Dermis blood vessel endothelial cell (primary cell): ENCODE measurements at regions not wholly inside any gene's neighbourhood (a gene's known extent, or its start where the extent isn't known, plus 50 kb on each side); places are given as distances from the start of the nearest gene placed in this dataset.

Experiments
- DNase-seq: peaks from one replicate; pipeline ENCODE4 v3.0.0; 2010

GRCh38 chr2:45301307-45302277 lies 292.3 kb upstream of the SIX2 start:
- DNase-seq, result peak; percentile 92

DNA sequence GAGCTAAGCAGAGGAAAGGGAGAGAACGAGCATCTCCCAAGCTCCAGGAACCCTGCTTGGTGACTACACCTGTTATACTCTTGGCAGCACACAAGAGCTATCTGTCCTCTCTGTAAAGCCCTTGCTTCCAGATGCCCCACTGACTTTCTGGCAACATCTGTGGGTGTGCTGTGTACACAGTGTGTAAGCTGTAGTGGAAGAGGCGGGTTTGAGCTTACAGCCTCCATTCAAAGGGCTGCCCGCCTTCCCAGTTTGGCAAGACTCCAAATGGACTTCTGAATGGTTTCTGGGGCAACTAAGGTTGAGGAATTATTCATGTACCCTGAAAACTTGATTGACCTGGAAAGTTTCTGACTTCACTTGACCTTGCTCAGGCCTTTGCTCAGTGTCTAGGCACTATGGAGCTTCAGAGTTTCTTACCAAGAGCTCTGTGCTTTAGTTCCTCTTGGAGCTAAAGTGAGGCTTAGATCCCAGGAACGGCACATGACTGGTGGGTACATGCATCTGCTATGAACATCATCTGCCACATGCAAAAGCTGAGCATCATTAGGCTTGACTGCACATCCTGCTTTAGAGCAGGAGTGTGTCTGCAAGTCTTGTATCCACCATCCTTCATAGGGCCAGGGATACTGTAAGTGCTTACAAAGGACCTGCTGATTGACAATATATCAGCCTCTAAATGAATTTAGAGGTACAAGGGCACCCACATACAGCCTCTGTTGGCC lies 290.9 kb upstream of the SIX2 start:
- DNase-seq, result peak; percentile 57

DNA sequence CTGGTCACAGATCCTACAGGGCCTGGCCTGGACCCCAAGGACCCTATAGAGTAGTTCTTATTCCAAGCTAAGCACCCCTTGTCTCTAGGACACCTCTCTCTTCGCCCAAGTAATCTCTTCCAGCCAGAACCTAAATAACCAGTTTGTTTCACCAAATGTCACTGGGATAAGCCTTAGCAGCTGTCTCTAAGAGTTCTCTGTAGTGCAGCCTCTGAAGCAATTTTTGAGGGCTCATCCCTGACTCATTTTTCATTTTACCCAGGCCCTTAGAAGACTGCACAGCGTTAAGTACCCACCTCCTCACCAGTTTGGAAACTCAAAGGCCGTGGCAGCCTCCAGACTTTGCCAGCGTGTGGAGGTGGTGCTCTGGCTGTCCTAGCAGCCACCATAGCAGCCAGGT lies 290.1 kb upstream of the SIX2 start:
- no peak for DNase-seq

DNA sequence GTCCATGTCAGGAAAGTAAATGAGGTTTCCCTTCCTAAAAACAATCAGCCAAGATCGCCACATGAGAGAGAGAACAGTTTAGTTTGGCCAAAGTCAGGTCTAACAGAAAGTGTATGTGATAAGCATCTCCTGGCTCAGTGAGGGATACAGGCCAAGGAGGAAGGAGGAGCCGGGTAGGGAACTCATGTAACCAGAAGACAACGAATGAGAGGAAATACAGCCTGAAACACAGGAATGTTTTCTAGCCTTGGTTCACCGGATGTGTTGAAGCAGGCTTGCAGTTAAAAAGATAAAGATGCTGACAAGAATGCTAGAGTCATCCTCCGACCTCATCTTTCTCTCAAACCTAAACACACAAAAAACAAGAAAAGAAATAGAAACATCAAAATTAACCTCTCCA lies 283.9 kb upstream of the SIX2 start:
- DNase-seq, result peak; percentile 35

GRCh38 chr2:45291296-45291701 lies 282.0 kb upstream of the SIX2 start:
- peak; percentile 64 for DNase-seq

- DNase-seq, result peak; percentile 27
Measured at GRCh38 chr2:45289997-45290709, 280.9 kb upstream of the SIX2 start.

- peak; percentile 71 for DNase-seq
Measured at GRCh38 chr2:45288532-45289417, 279.5 kb upstream of the SIX2 start.

GRCh38 chr2:45287045-45287444 lies 277.8 kb upstream of the SIX2 start:
- DNase-seq, result no peak

- DNase-seq, result no peak
Measured at GRCh38 chr2:45285771-45286390, 276.6 kb upstream of the SIX2 start.

DNA sequence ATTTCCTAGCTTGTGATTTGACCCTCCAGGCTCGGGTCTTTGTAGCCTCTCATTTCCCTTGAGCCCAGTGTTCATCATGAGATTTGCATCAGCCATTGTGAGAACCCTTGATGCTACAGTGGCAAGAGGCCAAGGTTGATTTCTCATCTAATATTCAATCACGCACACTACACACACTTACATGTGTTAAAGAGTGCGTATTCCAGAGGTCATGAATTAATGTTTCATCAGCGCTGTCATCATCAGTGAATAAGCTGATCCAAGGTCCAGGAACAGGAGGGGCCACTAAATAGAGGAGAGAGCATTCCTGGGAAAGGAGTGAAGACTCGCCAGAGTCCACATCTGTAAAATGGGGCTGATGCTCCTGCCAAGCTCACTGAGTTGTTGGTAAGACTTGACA lies 276.1 kb upstream of the SIX2 start:
- DNase-seq, result no peak

DNA sequence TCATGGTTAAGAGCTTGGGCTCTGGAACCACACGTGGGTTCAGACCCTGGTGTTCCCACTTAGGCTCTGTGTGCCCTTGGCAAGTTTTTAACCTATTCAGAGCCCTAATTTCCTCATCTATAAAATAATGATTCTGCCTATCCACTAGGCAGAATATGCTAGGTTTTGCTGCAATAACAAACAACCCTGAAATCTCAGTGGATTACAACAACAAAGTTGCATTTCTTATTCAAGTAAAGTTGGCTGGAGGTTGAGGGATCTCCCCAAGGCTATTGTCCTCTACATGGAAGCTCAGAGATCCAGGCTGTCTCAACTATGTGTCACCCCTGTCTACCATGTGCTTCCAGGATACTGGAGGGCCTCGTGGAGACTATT lies 275.4 kb upstream of the SIX2 start:
- no peak for DNase-seq

GRCh38 chr2:45283764-45284620 lies 274.7 kb upstream of the SIX2 start:
- peak; percentile 41 for DNase-seq

DNA sequence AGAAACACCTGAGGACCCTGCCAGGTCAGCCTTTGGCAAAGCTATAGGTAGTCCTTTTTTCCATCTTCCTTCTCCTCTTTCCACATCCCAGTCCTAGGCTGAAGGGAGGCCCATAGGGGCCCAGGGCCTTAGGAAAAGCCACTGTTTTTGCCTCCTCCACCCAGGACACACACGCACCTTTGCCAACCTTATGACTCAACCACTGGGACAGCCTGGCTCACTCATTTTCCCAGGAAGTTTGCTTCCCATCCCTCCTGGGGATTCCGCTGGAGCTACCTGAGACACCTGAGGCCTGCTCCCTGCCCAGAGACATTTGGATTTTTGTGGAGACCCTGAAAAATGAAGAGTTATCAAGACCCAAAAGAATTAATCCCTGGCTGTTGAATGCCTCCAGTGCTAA lies 273.4 kb upstream of the SIX2 start:
- DNase-seq, result no peak

- no peak for DNase-seq
Measured at GRCh38 chr2:45281311-45281710, 272.1 kb upstream of the SIX2 start.

- DNase-seq, result no peak
Measured at GRCh38 chr2:45280794-45281193, 271.5 kb upstream of the SIX2 start.

- DNase-seq, result no peak
Measured at GRCh38 chr2:45279356-45279755, 270.1 kb upstream of the SIX2 start.

DNA sequence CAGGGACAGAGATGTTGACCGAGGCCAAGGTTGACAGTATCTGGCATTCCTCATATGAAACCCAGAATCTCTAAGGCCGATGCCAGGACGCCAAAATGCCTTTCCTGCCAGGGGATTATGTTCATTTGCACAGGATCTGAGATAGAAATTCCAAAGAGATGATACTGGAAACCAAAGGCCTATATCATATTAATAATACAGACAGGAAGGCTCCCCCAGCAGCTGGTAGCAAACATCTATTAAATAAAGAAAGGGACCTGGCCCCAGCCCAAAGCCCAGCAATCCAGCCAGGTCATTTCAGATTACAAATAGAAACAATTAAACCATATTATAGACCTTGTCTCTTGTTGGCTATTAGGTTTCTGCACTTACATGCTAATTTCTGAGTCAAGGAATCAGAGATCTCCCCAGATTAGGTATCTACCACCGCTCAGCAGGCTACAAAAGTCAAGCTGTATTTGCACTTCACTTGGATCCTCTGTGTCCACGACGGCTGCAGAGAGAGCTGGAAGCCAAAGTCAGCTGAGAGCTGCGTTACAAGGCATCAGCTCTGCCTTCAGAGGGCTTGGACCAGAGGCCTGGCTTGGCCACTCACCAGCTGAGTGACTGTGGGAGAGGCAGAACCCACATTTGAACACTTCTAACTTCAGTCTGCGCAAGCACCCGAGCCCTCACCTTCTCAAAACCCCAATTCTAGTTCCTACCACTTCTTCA lies 269.3 kb upstream of the SIX2 start:
- DNase-seq, result peak; percentile 39

- peak; percentile 52 for DNase-seq
Measured at GRCh38 chr2:45276914-45277313, 267.7 kb upstream of the SIX2 start.

DNA sequence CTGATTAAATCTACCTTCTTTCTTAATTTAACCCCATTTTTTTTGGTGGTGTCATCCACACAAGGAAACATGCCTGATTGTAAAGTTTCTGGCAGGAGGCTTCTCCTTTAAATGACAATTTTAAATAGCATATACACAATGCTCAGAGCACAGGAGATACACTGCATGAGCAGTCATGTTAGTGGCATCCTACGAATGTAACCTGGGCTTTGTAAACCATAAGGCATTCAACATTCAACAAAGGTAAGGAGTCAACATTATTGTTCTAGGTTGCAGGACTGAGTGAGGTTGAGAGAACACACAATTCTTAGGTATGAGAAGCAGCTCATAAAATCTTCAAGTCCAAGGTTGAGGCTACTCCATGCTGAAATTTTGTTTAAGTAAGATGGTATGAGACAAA lies 266.6 kb upstream of the SIX2 start:
- no peak for DNase-seq

GRCh38 chr2:45275242-45275805 lies 266.1 kb upstream of the SIX2 start:
- DNase-seq, result peak; percentile 61
